Suprapubic skin (tissue), 4 donors: ENCODE measurements at regions not wholly inside any gene's neighbourhood (a gene's known extent, or its start where the extent isn't known, plus 50 kb on each side); places are given as distances from the start of the nearest gene placed in this dataset.

Source experiments
- EP300 ChIP-seq: sonication (generic); formaldehyde crosslinking; IDR thresholded peaks from one replicate; pipeline ENCODE4 v1.6.1; 2017; ENCODE audit warnings: antibody characterized with exemption
- POLR2A ChIP-seq, 2 donors: fragments of 450-650 bp; IDR thresholded peaks; one replicate each; pipeline ENCODE4 v1.6.1; 2017; ENCODE audit warnings: antibody characterized with exemption in 2 of 2, mild to moderate bottlenecking in 2 of 2, moderate library complexity in 2 of 2
- POLR2AphosphoS5 ChIP-seq, 3 donors: sonication (generic); formaldehyde crosslinking; IDR thresholded peaks; one replicate each; pipeline ENCODE4 v1.6.1; 2017; ENCODE audit warnings: antibody characterized with exemption in 3 of 3
- TF ChIP-seq, protein P1 (sequence below), 2 donors: fragments of 200-600 bp in 1 of 2; fragments of 450-650 bp in 1 of 2; sonication (generic) in 1 of 2; IDR thresholded peaks; one replicate each; pipeline ENCODE4 v1.5.1; 2016 to 2019; ENCODE audit warnings: antibody characterized with exemption in 2 of 2, mild to moderate bottlenecking in 1 of 2, moderate library complexity in 1 of 2

DNA sequence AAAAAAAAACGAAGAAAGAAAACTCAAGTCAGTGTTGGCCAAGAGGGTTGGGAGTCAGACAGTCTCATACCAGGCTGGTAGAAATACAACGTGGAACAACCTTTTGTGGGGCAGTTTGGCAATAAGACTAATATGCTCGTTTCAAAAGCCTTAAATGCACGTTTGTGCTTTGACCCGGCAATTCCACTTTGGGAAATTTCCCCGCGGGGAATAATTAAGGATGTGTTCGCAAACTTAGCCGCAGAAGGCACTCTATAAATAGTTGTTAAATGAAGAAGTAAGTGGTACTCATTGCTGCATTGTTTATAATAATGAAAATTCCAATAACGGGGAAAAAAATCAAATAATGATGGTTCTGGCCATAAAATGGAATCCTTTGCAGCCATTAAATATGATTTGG lies 664.8 kb upstream of the EEF2KMT start:
- TF ChIP-seq POLR2AphosphoS5 (IDR thresholded peaks at IDR 0.05) (no peak), POLR2A (IDR thresholded peaks at IDR 0.05) (no peak), EP300 (no peak)
- TF ChIP-seq, protein P1, sequence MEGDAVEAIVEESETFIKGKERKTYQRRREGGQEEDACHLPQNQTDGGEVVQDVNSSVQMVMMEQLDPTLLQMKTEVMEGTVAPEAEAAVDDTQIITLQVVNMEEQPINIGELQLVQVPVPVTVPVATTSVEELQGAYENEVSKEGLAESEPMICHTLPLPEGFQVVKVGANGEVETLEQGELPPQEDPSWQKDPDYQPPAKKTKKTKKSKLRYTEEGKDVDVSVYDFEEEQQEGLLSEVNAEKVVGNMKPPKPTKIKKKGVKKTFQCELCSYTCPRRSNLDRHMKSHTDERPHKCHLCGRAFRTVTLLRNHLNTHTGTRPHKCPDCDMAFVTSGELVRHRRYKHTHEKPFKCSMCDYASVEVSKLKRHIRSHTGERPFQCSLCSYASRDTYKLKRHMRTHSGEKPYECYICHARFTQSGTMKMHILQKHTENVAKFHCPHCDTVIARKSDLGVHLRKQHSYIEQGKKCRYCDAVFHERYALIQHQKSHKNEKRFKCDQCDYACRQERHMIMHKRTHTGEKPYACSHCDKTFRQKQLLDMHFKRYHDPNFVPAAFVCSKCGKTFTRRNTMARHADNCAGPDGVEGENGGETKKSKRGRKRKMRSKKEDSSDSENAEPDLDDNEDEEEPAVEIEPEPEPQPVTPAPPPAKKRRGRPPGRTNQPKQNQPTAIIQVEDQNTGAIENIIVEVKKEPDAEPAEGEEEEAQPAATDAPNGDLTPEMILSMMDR (IDR thresholded peaks at IDR 0.05): no peak
